Vagina (tissue), 2 donors: ENCODE measurements at regions not wholly inside any gene's neighbourhood (a gene's known extent, or its start where the extent isn't known, plus 50 kb on each side); places are given as distances from the start of the nearest gene placed in this dataset.

Experiments
- CTCF ChIP-seq, 3 experiments: fragments of 450-650 bp in 2 of 3; fragments of 200-600 bp in 1 of 3; sonication (generic) in 1 of 3; IDR thresholded peaks; one replicate each; pipeline ENCODE4 v1.5.1; 2017 to 2019; ENCODE audit warnings: antibody characterized with exemption in 3 of 3, mild to moderate bottlenecking in 2 of 3, moderate library complexity in 2 of 3
- POLR2A ChIP-seq, 2 donors: fragments of 450-650 bp; IDR thresholded peaks; one replicate each; pipeline ENCODE4 v1.6.1; 2017; ENCODE audit warnings: antibody characterized with exemption in 2 of 2, mild to moderate bottlenecking in 2 of 2, moderate library complexity in 2 of 2
- POLR2AphosphoS5 ChIP-seq, 2 donors: sonication (generic); formaldehyde crosslinking; IDR thresholded peaks; one replicate each; pipeline ENCODE4 v1.9.0; 2017; ENCODE audit warnings: antibody characterized with exemption in 2 of 2, mild to moderate bottlenecking in 2 of 2, low read depth in 1 of 2; ENCODE audit not compliant: insufficient read depth in 1 of 2

GRCh38 chr6:139941826-139942225, 567.4 kb upstream of the CITED2 start:
- TF ChIP-seq CTCF (IDR thresholded peaks at IDR 0.05), result no peak
- no peak for TF ChIP-seq POLR2AphosphoS5 (IDR thresholded peaks at IDR 0.05; ENCODE audit: insufficient read depth in 1 of 2, low read depth in 1 of 2)
- no peak for TF ChIP-seq POLR2A (IDR thresholded peaks at IDR 0.05)
